ENCODE measurements at regions not wholly inside any gene's neighbourhood (a gene's known extent, or its start where the extent isn't known, plus 50 kb on each side); places are given as distances from the start of the nearest gene placed in this dataset.

- Histone ChIP-seq H3K79me2 (ENCODE audit: control insufficient read depth, low read length) (no peaks in the 10 kb centered on the region), H3K9me3 (ENCODE audit: control insufficient read depth, insufficient read depth, low read length) (no peaks in the 10 kb centered on the region), H3K27ac (ENCODE audit: low read depth, low read length) (no peak overlapping the region), H3F3A (ENCODE audit: control insufficient read depth, insufficient read depth) (no peaks in the 10 kb centered on the region), H3K9me2 (replicated peaks; ENCODE audit: control insufficient read depth, low read length) (no peaks in the 10 kb centered on the region), H3K27me3 (ENCODE audit: control insufficient read depth, low read length) (no peaks in the 10 kb centered on the region), H3K36me3 (ENCODE audit: control insufficient read depth, low read length) (no peaks in the 10 kb centered on the region), H3K4me1 (ENCODE audit: control insufficient read depth, low read length) (no peaks in the 10 kb centered on the region), H3K4me3 (ENCODE audit: low read length) (no peak overlapping the region), H4K20me1 (ENCODE audit: control insufficient read depth, insufficient read depth, low read depth, low read length) (no peaks in the 10 kb centered on the region), H3K4me2 (ENCODE audit: low read length) (no peak overlapping the region)
- TF ChIP-seq, protein P1, sequence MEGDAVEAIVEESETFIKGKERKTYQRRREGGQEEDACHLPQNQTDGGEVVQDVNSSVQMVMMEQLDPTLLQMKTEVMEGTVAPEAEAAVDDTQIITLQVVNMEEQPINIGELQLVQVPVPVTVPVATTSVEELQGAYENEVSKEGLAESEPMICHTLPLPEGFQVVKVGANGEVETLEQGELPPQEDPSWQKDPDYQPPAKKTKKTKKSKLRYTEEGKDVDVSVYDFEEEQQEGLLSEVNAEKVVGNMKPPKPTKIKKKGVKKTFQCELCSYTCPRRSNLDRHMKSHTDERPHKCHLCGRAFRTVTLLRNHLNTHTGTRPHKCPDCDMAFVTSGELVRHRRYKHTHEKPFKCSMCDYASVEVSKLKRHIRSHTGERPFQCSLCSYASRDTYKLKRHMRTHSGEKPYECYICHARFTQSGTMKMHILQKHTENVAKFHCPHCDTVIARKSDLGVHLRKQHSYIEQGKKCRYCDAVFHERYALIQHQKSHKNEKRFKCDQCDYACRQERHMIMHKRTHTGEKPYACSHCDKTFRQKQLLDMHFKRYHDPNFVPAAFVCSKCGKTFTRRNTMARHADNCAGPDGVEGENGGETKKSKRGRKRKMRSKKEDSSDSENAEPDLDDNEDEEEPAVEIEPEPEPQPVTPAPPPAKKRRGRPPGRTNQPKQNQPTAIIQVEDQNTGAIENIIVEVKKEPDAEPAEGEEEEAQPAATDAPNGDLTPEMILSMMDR (IDR thresholded peaks at IDR 0.05; ENCODE audit: low read depth, low read length, poor library complexity, severe bottlenecking) = no peak
- no peak for TF ChIP-seq EZH2phosphoT487 (IDR thresholded peaks at IDR 0.05; ENCODE audit: borderline replicate concordance, low read length)
These were observed 532.2 kb upstream of the CNTNAP2 start for GRCh38 chr7:145584401-145584800.

DNA sequence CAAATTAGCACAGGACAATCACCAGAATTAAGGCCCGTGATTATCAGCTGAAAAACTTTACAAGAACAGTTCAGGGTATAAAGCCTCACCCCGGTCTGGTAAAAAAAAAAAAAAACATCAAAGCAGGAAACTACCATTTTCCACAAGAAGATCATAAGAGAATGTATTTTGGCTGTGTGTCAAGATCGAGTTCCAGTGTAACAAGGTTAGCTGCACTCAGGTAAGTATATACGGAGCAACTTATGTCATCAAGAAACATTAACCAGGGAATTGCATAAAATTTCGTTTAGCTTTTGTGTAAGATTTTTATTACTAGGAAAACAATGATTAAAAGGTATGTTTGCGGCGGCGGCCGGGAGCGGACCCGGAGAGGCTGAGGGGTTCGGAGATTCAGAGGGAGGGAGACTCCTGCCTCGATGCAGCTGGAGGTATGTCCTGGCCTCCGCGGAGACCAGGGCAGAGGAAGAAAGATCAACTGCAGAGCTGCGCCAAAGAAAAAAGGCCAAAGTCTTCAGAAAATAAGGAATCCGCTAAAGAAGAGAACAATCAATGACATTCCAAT lies 533.8 kb upstream of the CNTNAP2 start:
- no peak overlapping the region for H3K4me3 ChIP-seq (ENCODE audit: low read length)

GRCh38 chr7:145557805-145558204 lies 558.8 kb upstream of the CNTNAP2 start:
- no peak overlapping the region for H3K4me3 ChIP-seq (ENCODE audit: low read length)
- H3K4me2 ChIP-seq (ENCODE audit: low read length) = no peak overlapping the region
- H3K27ac ChIP-seq (ENCODE audit: low read depth, low read length) = no peak overlapping the region
- no peaks in the 10 kb centered on the region for H3F3A ChIP-seq (ENCODE audit: control insufficient read depth, insufficient read depth)
- H3K36me3 ChIP-seq (ENCODE audit: control insufficient read depth, low read length) = no peaks in the 10 kb centered on the region
- H4K20me1 ChIP-seq (ENCODE audit: control insufficient read depth, insufficient read depth, low read depth, low read length) = no peaks in the 10 kb centered on the region
- H3K27me3 ChIP-seq (ENCODE audit: control insufficient read depth, low read length) = no peaks in the 10 kb centered on the region
- no peaks in the 10 kb centered on the region for H3K79me2 ChIP-seq (ENCODE audit: control insufficient read depth, low read length)
- TF ChIP-seq, protein P1 (IDR thresholded peaks at IDR 0.05; ENCODE audit: low read depth, low read length, poor library complexity, severe bottlenecking) = no peak
- no peaks in the 10 kb centered on the region for H3K9me3 ChIP-seq (ENCODE audit: control insufficient read depth, insufficient read depth, low read length)
- H3K4me1 ChIP-seq (ENCODE audit: control insufficient read depth, low read length) = no peaks in the 10 kb centered on the region
- H3K9me2 ChIP-seq (replicated peaks; ENCODE audit: control insufficient read depth, low read length) = no peaks in the 10 kb centered on the region

More for the DNA sequence above, 533.8 kb upstream of the CNTNAP2 start:
- Histone ChIP-seq H3K27ac (ENCODE audit: low read depth, low read length) (no peak overlapping the region), H3K27me3 (ENCODE audit: control insufficient read depth, low read length) (no peaks in the 10 kb centered on the region), H4K20me1 (ENCODE audit: control insufficient read depth, insufficient read depth, low read depth, low read length) (no peaks in the 10 kb centered on the region), H3K4me2 (ENCODE audit: low read length) (no peak overlapping the region), H3K9me2 (replicated peaks; ENCODE audit: control insufficient read depth, low read length) (no peaks in the 10 kb centered on the region), H3K9me3 (ENCODE audit: control insufficient read depth, insufficient read depth, low read length) (no peaks in the 10 kb centered on the region), H3K36me3 (ENCODE audit: control insufficient read depth, low read length) (no peaks in the 10 kb centered on the region), H3K4me1 (ENCODE audit: control insufficient read depth, low read length) (no peaks in the 10 kb centered on the region), H3K79me2 (ENCODE audit: control insufficient read depth, low read length) (no peaks in the 10 kb centered on the region), H3F3A (ENCODE audit: control insufficient read depth, insufficient read depth) (no peaks in the 10 kb centered on the region)
- TF ChIP-seq EZH2phosphoT487 (IDR thresholded peaks at IDR 0.05; ENCODE audit: borderline replicate concordance, low read length) = no peak
- TF ChIP-seq, protein P1 (IDR thresholded peaks at IDR 0.05; ENCODE audit: low read depth, low read length, poor library complexity, severe bottlenecking) = no peak
